ENCODE measurements at regions not wholly inside any gene's neighbourhood (a gene's known extent, or its start where the extent isn't known, plus 50 kb on each side); places are given as distances from the start of the nearest gene placed in this dataset.

- TF ChIP-seq CTCF (IDR thresholded peaks at IDR 0.05; ENCODE audit: low read depth, low read length, poor library complexity, severe bottlenecking): no peak
- TF ChIP-seq EZH2phosphoT487 (IDR thresholded peaks at IDR 0.05; ENCODE audit: borderline replicate concordance, low read length): no peak
Measured at GRCh38 chr2:47652061-47652690, 81.4 kb upstream of the KCNK12 start.
